ENCODE measurements at regions not wholly inside any gene's neighbourhood (a gene's known extent, or its start where the extent isn't known, plus 50 kb on each side); places are given as distances from the start of the nearest gene placed in this dataset.
A peak's percentile ranks its signal among the peaks of the same experiment; 100 is the strongest.
"Not testable (repeated sequence)": the region's sequence is repeated elsewhere in the genome, so short reads cannot be mapped to it uniquely, and the experiment has no call there.

GRCh38 chr2:221911890-221912289 is 339.8 kb upstream of the EPHA4 start:
- DNase-seq = no peak

- no peak for DNase-seq
Observed at GRCh38 chr2:221911321-221911720, 339.2 kb upstream of the EPHA4 start.

- DNase-seq = no peak
Observed at GRCh38 chr2:221908518-221908917, 336.4 kb upstream of the EPHA4 start.

- no peak for DNase-seq
Observed at GRCh38 chr2:221897718-221898117, 325.6 kb upstream of the EPHA4 start.

- DNase-seq = no peak
Observed at GRCh38 chr2:221896505-221897151, 324.5 kb upstream of the EPHA4 start.

GRCh38 chr2:221895366-221896121 is 323.4 kb upstream of the EPHA4 start:
- DNase-seq = peak in 1 of 2 donors; percentile 41

GRCh38 chr2:221893501-221893900 is 321.4 kb upstream of the EPHA4 start:
- no peak for DNase-seq

- not testable (repeated sequence) for DNase-seq
Observed at GRCh38 chr2:221892006-221892405, 319.9 kb upstream of the EPHA4 start.

- DNase-seq = no peak
Observed at GRCh38 chr2:221883976-221884375, 311.9 kb upstream of the EPHA4 start.

GRCh38 chr2:221876016-221876415 is 303.9 kb upstream of the EPHA4 start:
- DNase-seq = no peak

GRCh38 chr2:221874444-221874843 is 302.3 kb upstream of the EPHA4 start:
- no peak for DNase-seq

- no peak for DNase-seq
Observed at GRCh38 chr2:221857719-221858118, 285.6 kb upstream of the EPHA4 start.

- DNase-seq = no peak
Observed at GRCh38 chr2:221853297-221853696, 281.2 kb upstream of the EPHA4 start.

GRCh38 chr2:221851531-221852045 is 279.5 kb upstream of the EPHA4 start:
- DNase-seq = no peak

GRCh38 chr2:221850076-221850475 is 278.0 kb upstream of the EPHA4 start:
- no peak for DNase-seq

GRCh38 chr2:221848286-221848685 is 276.2 kb upstream of the EPHA4 start:
- DNase-seq = no peak

- no peak for DNase-seq
Observed at GRCh38 chr2:221845021-221845365, 272.9 kb upstream of the EPHA4 start.

- DNase-seq = no peak
Observed at GRCh38 chr2:221844212-221845020, 272.3 kb upstream of the EPHA4 start.

- no peak for DNase-seq
Observed at GRCh38 chr2:221836095-221836494, 264.0 kb upstream of the EPHA4 start.

GRCh38 chr2:221833966-221834365 is 261.9 kb upstream of the EPHA4 start:
- no peak for DNase-seq

- no peak for DNase-seq
Observed at GRCh38 chr2:221831051-221831450, 258.9 kb upstream of the EPHA4 start.

GRCh38 chr2:221822416-221822815 is 250.3 kb upstream of the EPHA4 start:
- DNase-seq = no peak

- DNase-seq = no peak
Observed at GRCh38 chr2:221818616-221819320, 246.7 kb upstream of the EPHA4 start.
